T47D (cell line): ENCODE measurements at regions not wholly inside any gene's neighbourhood (a gene's known extent, or its start where the extent isn't known, plus 50 kb on each side); places are given as distances from the start of the nearest gene placed in this dataset.

Experiments used
- DNase-seq, 2 experiments: peaks; one replicate each; pipeline versions ENCODE4 v3.0.0 to v3.0.0-alpha.2; 2011 to 2012; ENCODE audit warnings: low read depth in 1 of 2, low spot score in 1 of 2
- JUND ChIP-seq: IDR thresholded peaks from 2 replicates; pipeline ENCODE4 v1.6.1; 2012; ENCODE audit warnings: low read depth
- in situ Hi-C: cut with HindIII; loops from 2 replicates; pipeline ENCODE4 v1.10.0; 2016; ENCODE audit warnings: low sequenced_read_pairs, low pct_unique_long_range_greater_than_20kb

DNA sequence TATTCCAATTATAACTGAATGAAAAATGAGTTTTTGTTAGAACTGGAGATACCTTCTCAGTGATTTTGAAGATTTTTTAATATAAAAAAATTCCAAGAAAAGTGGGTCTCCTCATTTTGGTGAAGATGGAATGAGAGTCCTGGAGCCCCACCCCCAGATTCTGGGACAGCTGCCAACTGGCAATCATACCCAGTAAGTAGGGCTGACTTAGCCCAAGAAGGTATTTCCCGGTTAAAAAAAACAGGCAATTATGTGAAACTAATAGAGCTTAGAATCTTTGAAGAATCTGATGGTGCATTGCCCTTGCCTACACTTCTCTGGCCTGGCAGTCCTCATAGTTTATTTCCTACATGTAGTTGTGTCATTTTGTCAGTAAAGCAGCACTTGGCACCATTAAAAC lies 52.8 kb upstream of the VWDE start:
- TF ChIP-seq JUND, result no peak
- in situ Hi-C loops, result no loop called here
- DNase-seq, result no peak

DNA sequence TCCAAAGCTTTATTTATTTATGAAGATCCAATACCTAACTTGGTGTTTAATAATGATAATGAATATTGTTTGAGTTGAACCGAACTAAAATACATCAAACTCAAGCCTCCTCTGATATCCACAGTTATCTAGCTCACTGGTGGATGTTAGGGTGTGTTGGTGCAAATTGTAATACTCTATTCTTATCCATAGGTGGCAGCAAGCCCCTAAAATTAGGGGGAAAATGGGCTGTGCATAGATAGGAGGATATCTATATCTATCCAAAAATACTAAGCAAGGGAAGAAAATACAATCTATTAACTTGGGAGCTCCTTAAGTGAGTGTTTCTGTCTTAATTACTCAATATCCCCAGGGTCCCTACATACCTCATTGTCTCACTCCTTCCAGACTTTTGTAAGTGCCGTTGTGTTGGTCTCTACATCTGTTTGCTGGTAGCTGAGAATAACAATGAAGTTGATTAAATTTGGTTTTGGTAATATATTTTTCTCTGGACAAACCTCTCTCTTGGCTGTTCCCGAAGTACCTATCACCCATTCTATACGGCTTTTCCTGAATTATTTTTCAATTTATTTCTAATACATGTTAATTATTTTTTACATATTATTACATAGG lies 55.0 kb upstream of the VWDE start:
- DNase-seq, result peak; percentile 37 to 62
- no peak for TF ChIP-seq JUND
- in situ Hi-C loops, result no loop called here

DNA sequence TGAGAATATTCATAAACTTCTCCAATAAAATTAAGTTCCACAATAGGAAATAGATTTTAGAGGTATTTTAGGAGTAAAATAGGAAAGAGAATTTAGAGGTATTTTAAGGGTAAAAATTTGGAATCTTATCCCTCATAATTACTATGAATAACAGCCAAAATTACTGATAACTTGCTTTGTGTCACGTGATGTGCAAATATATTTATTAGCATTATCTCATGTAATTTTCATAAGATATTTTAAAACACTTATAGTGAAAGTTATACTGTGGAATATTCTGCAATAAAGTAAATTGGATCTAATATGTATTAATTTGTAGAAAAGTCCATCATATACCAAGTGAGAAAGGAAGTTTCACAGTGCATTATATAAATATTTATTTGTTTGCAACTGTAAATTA lies 64.2 kb upstream of the VWDE start:
- in situ Hi-C loops, result no loop called here
- DNase-seq, result no peak
- TF ChIP-seq JUND, result no peak

DNA sequence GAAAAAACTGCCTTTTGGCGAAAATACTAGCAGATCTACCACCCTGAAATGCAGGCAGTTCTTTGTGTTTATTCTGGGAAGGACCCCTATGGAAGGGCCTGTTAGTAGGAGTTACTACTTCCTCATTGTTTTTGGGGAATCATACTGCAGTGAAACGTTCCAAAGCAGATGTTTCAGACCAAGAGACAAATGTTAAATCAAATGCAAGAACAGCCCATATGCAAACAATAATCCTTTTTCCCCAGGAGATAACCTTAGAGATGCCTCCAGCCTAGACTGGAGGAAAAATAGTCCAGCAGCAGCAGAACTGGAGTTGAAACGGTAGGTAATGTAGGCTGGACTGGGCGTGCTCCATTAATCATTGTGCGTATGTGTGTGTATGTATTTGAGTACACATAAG lies 65.9 kb upstream of the VWDE start:
- in situ Hi-C loops, result no loop called here
- TF ChIP-seq JUND, result no peak
- DNase-seq, result no peak

DNA sequence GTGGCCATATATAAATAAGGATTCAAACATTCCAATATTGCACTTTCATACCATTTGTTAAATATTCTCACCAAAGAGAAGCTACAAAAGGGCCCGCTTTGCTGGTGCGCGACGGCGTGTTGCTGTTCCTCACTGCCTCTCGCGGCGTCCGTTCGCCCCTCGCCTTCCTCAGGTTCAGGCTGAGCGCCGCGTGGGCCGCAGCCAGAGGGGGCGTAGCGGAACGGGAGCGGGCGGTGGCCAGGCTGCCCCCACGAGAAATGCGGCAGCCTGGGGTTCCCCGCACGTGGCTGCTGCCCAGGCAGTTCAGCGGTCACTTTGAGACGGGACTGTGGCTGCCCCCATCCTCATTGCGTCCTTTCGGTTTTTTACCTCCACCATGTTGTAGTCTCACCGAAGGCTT lies 67.3 kb upstream of the VWDE start:
- in situ Hi-C loops, result no loop called here
- no peak for TF ChIP-seq JUND
- no peak for DNase-seq

DNA sequence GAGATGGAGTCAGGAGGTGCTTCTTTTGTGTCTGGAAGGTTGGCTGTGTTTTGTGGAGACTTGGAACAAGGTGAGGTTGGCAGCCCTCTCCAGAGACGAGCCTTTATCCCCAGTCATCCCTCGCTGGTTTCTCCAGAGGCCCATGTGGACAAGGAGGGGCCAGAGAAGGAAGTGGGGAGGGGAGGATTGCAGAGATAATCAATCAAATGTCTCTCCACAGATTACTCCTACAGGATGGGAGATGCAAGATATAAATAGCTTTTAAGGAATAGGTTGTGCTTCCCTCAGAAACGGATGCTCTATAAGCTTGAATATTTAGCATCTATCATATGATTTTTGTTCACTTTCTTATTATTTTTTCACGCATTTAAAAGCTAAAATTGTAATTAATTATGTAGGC lies 70.4 kb upstream of the VWDE start:
- no peak for TF ChIP-seq JUND
- in situ Hi-C loops, result no loop called here
- DNase-seq, result no peak

DNA sequence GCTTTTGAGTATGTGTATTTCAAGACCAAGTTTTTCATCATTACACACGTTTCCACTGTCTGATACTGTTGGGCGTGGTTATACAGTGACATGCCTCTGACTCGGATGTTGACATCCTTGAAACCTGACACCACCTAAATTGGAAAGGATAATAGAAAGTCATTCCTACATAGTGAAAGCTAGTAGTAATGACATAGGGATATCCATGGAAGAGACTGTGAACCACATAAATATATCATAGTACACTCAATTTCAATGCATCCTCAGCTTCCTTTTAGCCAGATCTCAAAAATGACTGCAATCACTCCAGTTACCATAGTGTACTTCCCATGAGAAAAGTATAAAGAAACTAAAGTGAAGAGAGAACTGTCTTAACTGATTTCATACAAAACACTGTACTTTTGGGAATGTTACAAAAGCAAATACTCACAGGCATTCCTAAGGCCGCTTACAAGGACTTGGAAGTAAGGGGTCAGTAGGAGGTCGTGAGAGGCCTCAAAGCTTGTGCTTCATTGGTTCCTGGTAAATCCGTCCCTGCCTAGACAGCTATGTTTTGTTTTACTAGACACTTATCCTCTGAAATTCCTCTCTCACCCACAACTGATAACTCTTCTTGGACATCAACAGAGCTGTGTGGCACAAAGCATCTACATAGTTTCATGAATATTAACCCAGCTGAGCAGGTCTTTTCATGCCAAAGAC lies 71.8 kb upstream of the VWDE start:
- in situ Hi-C loops, result no loop called here
- no peak for TF ChIP-seq JUND
- no peak for DNase-seq

DNA sequence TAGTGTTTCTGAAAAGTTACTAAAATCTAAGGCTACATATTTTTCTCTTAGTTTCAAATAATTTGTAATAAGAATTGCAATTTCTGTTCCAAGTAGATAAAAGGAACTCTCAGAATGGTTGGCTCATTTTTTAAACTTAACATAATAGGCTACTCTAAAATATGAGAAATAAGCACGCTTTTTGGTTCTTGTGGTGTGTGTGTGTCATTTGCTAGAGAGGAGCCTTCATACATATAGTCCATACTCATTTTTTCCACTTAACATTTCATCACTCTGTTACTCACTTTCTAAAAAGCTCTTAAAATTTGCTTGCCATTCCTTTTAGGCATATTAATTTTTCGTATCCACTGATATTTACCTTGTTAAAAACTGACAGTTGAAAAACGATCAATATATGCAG lies 74.0 kb upstream of the VWDE start:
- no peak for TF ChIP-seq JUND
- DNase-seq, result no peak
- in situ Hi-C loops, result no loop called here

DNA sequence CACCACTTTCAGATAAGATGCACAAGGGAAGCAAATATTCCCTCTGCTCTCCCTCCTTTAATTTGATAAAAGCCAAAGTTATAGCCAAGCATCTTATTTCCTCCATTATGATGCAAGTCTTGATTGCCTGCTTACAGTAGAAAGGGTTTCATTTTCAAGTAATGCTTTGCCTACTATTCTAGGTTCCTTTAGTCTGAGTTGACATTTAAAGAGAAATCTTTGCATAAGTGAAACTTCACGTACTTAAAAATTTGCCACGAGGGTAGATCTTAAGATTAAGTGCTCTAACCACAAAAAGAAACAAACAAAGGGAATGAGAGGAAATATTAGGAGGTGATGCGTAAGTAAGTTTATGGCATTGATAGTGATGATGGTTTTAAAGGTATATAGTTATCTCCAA lies 78.1 kb upstream of the VWDE start:
- in situ Hi-C loops, result no loop called here
- DNase-seq, result no peak
- no peak for TF ChIP-seq JUND

DNA sequence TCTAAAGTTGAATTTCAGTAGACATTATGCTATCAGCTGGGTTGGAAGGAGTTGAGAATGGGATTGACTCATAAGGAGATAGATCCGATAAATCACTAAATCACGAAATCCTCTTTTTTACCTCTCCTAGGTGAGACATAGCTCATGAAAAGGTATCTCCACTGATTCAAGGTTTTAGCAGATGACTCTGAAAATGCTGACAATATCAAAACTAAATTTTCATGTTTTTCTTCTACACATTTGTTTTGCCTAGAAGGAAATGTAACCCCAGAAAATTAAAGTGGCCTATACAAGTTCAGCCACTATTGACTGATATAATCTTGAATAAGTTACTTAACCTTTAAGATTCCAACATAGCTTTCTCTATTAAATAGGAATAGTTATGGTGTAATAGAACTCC lies 82.2 kb upstream of the VWDE start:
- no peak for DNase-seq
- TF ChIP-seq JUND, result no peak
- in situ Hi-C loops, result no loop called here

DNA sequence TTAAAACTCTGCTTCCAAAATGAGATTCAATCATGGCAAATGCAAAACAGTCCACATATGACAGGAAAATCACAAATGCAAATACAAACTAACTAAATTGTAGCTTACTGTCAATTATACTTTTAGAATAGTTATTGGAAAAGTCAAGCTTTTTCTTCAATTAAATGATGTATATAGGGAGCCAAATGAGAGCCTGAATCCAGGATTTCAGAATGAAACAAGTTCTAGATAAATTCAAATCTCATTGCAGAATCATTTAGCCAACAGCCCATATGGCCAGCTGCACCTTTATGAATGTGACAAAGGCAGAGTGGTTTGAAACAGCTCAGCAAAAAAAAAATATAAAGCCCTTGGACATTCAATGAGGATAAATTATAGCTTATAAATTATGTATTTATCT lies 82.2 kb upstream of the SCIN start:
- in situ Hi-C loops, result no loop called here
- DNase-seq, result no peak
- no peak for TF ChIP-seq JUND

DNA sequence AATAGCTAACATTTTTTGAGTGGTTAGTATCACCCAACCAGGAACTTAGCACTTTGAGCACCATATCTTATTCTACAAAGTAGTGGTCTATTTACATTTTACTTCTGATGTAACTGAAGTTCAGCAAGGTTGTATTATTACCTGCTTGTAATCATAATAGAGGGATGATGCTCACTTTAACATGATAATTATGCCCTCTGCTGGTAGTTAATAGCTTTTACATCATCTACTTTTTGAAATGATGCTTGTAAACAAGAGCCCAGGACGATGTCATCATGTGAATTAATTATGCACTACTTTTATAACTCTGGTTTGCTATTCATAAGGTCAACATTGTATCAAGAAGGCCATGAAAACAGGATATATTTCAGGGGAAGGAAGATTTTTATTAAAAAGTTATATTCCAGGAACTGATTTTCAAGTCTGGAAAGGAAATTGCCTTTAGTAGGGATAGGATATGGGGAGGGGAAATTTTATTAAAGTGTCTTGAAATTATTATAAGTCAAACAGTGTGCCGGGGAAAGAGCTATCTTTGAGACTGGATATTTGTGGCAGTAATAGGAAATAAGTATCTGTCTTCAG lies 80.3 kb upstream of the SCIN start:
- DNase-seq, result peak; percentile 18 to 60
- TF ChIP-seq JUND, result no peak
- in situ Hi-C loops, result no loop called here

DNA sequence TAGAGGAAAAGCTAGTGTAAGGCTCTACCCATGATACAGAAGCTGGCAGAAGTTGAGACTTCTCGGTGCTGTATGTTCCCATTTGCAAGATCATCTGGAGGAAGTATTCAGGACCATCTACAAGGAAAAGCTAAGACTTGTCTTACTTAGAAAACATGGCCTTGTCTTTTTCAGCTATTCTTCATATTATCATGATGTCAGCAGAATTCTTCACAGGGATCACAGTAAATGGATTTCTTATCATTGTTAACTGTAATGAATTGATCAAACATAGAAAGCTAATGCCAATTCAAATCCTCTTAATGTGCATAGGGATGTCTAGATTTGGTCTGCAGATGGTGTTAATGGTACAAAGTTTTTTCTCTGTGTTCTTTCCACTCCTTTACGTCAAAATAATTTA lies 79.6 kb upstream of the SCIN start:
- TF ChIP-seq JUND, result no peak
- no peak for DNase-seq
- in situ Hi-C loops, result no loop called here
